Testis (tissue), 2 donors: ENCODE measurements at regions not wholly inside any gene's neighbourhood (a gene's known extent, or its start where the extent isn't known, plus 50 kb on each side); places are given as distances from the start of the nearest gene placed in this dataset.

Source experiments
- DNase-seq: peaks from one replicate; pipeline ENCODE4 v3.0.0-alpha.2; 2019
- H3K27ac ChIP-seq, 2 donors: fragments of 200-600 bp; sonication (generic); one replicate each; pipeline ENCODE4 v1.5.1; 2019
- H3K27me3 ChIP-seq: fragments of 200-600 bp; sonication (generic); one replicate; pipeline ENCODE4 v1.5.1; 2019
- H3K36me3 ChIP-seq: fragments of 200-600 bp; sonication (generic); one replicate; pipeline ENCODE4 v1.5.1; 2017; ENCODE audit warnings: low read depth; ENCODE audit errors: missing control alignments
- H3K4me1 ChIP-seq: fragments of 200-600 bp; sonication (generic); one replicate; pipeline ENCODE4 v1.5.1; 2019
- H3K4me3 ChIP-seq, 2 donors: fragments of 200-600 bp; sonication (generic); one replicate each; pipeline ENCODE4 v1.5.1; 2017 to 2019
- H3K9me3 ChIP-seq: fragments of 200-600 bp; sonication (generic); one replicate; pipeline ENCODE4 v1.5.1; 2017
- CTCF ChIP-seq, 3 experiments: fragments of 450-650 bp in 2 of 3; fragments of 200-600 bp in 1 of 3; sonication (generic) in 1 of 3; IDR thresholded peaks; one replicate each; pipeline ENCODE4 v1.5.1; 2016 to 2019; ENCODE audit warnings: antibody characterized with exemption in 3 of 3, mild to moderate bottlenecking in 2 of 3, moderate library complexity in 1 of 3
- POLR2A ChIP-seq: fragments of 450-650 bp; IDR thresholded peaks from one replicate; pipeline ENCODE4 v1.6.1; 2017; ENCODE audit warnings: antibody characterized with exemption, mild to moderate bottlenecking, moderate library complexity
- WGBS, 2 donors: methylation state at CpG; one replicate each; pipeline ENCODE4 v1.1.5; 2018; 5-methylcytosine and 5-hydroxymethylcytosine counted together
- intact Hi-C: fragments of 100-400 bp; cut with DNase I; formaldehyde crosslinking; loops from one replicate; pipeline ENCODE4 v1.15.1; 2023; ENCODE audit warnings: low total_unique reads

GRCh38 chr20:63125838-63126601 lies 89.9 kb downstream of the YTHDF1 start:
- no peak for TF ChIP-seq POLR2A
- no peak for TF ChIP-seq CTCF (IDR thresholded peaks at IDR 0.05)
- no peaks in the 10 kb centered on the region for H3K36me3 ChIP-seq
- H3K9me3 ChIP-seq = no peaks in the 10 kb centered on the region
- no peaks in the 10 kb centered on the region for H3K27me3 ChIP-seq
- DNase-seq = no peak
- WGBS, 2 donors = 66 to 77% methylated on average over 10 to 19 of the region's 19 CpGs
- intact Hi-C loops = no loop called here
- H3K4me1 ChIP-seq = no peaks in the 10 kb centered on the region
- H3K4me3 ChIP-seq = no peak overlapping the region
- H3K27ac ChIP-seq = no peak overlapping the region

GRCh38 chr20:63125581-63125837 lies 90.4 kb downstream of the YTHDF1 start:
- Histone ChIP-seq H3K27ac (no peak overlapping the region), H3K4me1 (no peaks in the 10 kb centered on the region), H3K9me3 (no peaks in the 10 kb centered on the region), H3K36me3 (no peaks in the 10 kb centered on the region), H3K27me3 (no peaks in the 10 kb centered on the region), H3K4me3 (no peak overlapping the region)
- DNase-seq = no peak
- WGBS, 2 donors = 44 to 51% methylated on average over 5 of the region's 5 CpGs
- TF ChIP-seq POLR2A (no peak), CTCF (IDR thresholded peaks at IDR 0.05) (no peak)
- intact Hi-C loops = no loop called here

GRCh38 chr20:63124782-63125580 lies 91.0 kb downstream of the YTHDF1 start:
- DNase-seq = no peak
- H3K27ac ChIP-seq = no peak overlapping the region
- TF ChIP-seq POLR2A = no peak
- TF ChIP-seq CTCF (IDR thresholded peaks at IDR 0.05) = no peak
- no peaks in the 10 kb centered on the region for H3K9me3 ChIP-seq
- intact Hi-C loops = no loop called here
- WGBS, 2 donors = 58 to 69% methylated on average over 10 to 23 of the region's 23 CpGs
- H3K4me3 ChIP-seq = no peak overlapping the region
- H3K36me3 ChIP-seq = no peaks in the 10 kb centered on the region
- H3K27me3 ChIP-seq = no peaks in the 10 kb centered on the region
- no peaks in the 10 kb centered on the region for H3K4me1 ChIP-seq

GRCh38 chr20:63124092-63124781 lies 91.7 kb downstream of the YTHDF1 start:
- intact Hi-C loops = no loop called here
- no peaks in the 10 kb centered on the region for H3K4me1 ChIP-seq
- 80 to 84% methylated on average over 17 to 19 of the region's 19 CpGs for whole genome bisulfite sequencing, 2 donors
- no peak overlapping the region for H3K4me3 ChIP-seq
- H3K27ac ChIP-seq = no peak overlapping the region
- H3K9me3 ChIP-seq = no peaks in the 10 kb centered on the region
- TF ChIP-seq CTCF (IDR thresholded peaks at IDR 0.05) = no peak
- TF ChIP-seq POLR2A = no peak
- DNase-seq = no peak
- H3K27me3 ChIP-seq = no peaks in the 10 kb centered on the region
- no peaks in the 10 kb centered on the region for H3K36me3 ChIP-seq
